DOHH2 (cell line): ENCODE measurements at regions not wholly inside any gene's neighbourhood (a gene's known extent, or its start where the extent isn't known, plus 50 kb on each side); places are given as distances from the start of the nearest gene placed in this dataset.

Source experiments
- H3F3A ChIP-seq: fragments of 200-600 bp; sonication (generic), shearing (Covaris generic); 2 replicates; pipeline ENCODE4 v1.6.0; 2016; ENCODE audit warnings: antibody characterized with exemption, mild to moderate bottlenecking; ENCODE audit not compliant: control insufficient read depth, insufficient read depth
- H3K27ac ChIP-seq: fragments of 200-600 bp; sonication (generic); 2 replicates; pipeline ENCODE4 v1.5.1; 2014; ENCODE audit warnings: low read depth, mild to moderate bottlenecking, low read length, moderate library complexity
- H3K27me3 ChIP-seq: fragments of 200-600 bp; sonication (generic); 2 replicates; pipeline ENCODE4 v1.6.1; 2014; ENCODE audit warnings: mild to moderate bottlenecking, low read length, mixed read lengths; ENCODE audit not compliant: control insufficient read depth
- H3K36me3 ChIP-seq: fragments of 200-600 bp; sonication (generic); 2 replicates; pipeline ENCODE4 v1.6.1; 2014; ENCODE audit warnings: mild to moderate bottlenecking, low read length, moderate library complexity, mixed read lengths; ENCODE audit not compliant: control insufficient read depth
- H3K4me1 ChIP-seq: fragments of 200-600 bp; sonication (generic); 2 replicates; pipeline ENCODE4 v1.6.1; 2014; ENCODE audit warnings: mild to moderate bottlenecking, low read length, mixed read lengths; ENCODE audit not compliant: control insufficient read depth
- H3K4me2 ChIP-seq: fragments of 200-600 bp; sonication (generic); 2 replicates; pipeline ENCODE4 v1.6.0; 2014; ENCODE audit warnings: mild to moderate bottlenecking, low read length, moderate library complexity
- H3K4me3 ChIP-seq: fragments of 200-600 bp; sonication (generic); 2 replicates; pipeline ENCODE4 v1.5.1; 2014; ENCODE audit warnings: mild to moderate bottlenecking, low read length, mixed read lengths
- H3K79me2 ChIP-seq: fragments of 200-600 bp; sonication (generic); 2 replicates; pipeline ENCODE4 v1.6.1; 2014; ENCODE audit warnings: mild to moderate bottlenecking, low read length, mixed read lengths; ENCODE audit not compliant: control insufficient read depth
- H3K9me2 ChIP-seq: fragments of 200-600 bp; sonication (generic); replicated peaks from 2 replicates; pipeline ENCODE4 v1.6.1; 2014; ENCODE audit warnings: mild to moderate bottlenecking, low read length, mixed read lengths; ENCODE audit not compliant: control insufficient read depth
- H3K9me3 ChIP-seq: fragments of 200-600 bp; sonication (generic); 2 replicates; pipeline ENCODE4 v1.6.1; 2014; ENCODE audit warnings: antibody characterized with exemption, low read length, mixed read lengths; ENCODE audit not compliant: control insufficient read depth, insufficient read depth
- H4K20me1 ChIP-seq: fragments of 200-600 bp; sonication (generic); 2 replicates; pipeline ENCODE4 v1.6.0; 2014; ENCODE audit warnings: low read depth, mild to moderate bottlenecking, antibody characterized with exemption, low read length, moderate library complexity; ENCODE audit not compliant: control insufficient read depth, insufficient read depth
- EZH2phosphoT487 ChIP-seq: fragments of 200-600 bp; sonication (generic); IDR thresholded peaks from 2 replicates; pipeline ENCODE4 v1.6.1; 2017; ENCODE audit warnings: borderline replicate concordance, mild to moderate bottlenecking, antibody characterized with exemption, low read length, moderate library complexity, mixed read lengths
- TF ChIP-seq, protein P1 (sequence below): fragments of 200-600 bp; sonication (generic); IDR thresholded peaks from one replicate; pipeline ENCODE4 v1.5.1; 2014; ENCODE audit warnings: antibody characterized with exemption, mild to moderate bottlenecking, low read depth, low read length; ENCODE audit not compliant: poor library complexity, severe bottlenecking

DNA sequence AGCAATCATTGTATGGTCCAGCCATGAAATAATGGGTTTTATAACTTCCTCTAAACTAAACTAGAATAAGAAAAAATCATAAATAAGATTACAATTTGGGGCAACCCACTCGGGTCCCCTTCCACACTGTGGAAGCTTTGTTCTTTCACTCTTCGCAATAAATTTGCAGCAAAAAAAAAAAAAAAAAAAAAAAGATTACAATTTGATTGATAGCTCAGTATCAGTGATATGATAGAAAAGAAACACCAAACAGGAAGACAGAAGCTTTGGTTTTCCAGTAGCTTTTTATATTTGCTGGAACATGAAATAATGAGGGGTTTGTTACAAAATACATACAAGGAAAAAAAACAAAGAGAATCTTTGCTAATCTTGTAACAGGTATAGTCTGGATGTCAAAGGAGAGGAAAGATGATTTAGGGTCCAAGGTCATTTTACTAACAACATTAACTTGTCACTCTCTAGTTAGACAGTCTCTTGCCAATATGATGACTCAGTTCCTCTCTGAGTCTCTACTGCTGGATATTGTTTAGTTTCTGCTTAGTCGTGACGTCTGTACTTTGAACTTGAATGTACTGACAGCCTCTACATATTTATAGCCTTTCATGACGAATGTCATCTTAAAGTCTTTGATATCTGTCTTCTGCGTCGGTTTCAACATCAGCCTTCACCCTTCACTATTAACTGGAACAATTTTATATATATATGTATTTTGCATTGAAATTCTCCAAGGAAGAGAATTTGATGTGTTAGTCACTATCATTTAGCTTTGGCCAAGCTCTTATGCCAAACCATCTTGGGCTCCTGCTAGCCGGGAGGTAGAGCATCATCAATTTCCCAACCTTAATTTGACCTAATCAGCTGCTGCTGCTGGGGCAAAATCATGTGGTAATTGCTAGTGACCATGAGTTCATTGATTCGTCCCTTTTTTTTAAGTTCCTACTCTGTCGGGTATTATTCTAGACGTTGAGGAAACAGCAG, 213.1 kb upstream of the STXBP5 start:
- H4K20me1 ChIP-seq: no peaks in the 10 kb centered on the region
- no peaks in the 10 kb centered on the region for H3F3A ChIP-seq
- H3K27ac ChIP-seq: no peak overlapping the region
- no peaks in the 10 kb centered on the region for H3K36me3 ChIP-seq
- H3K9me3 ChIP-seq: no peaks in the 10 kb centered on the region
- H3K4me3 ChIP-seq: no peak overlapping the region
- no peaks in the 10 kb centered on the region for H3K27me3 ChIP-seq
- H3K4me1 ChIP-seq: no peaks in the 10 kb centered on the region
- H3K4me2 ChIP-seq: no peak overlapping the region
- H3K79me2 ChIP-seq: no peaks in the 10 kb centered on the region
- no peaks in the 10 kb centered on the region for H3K9me2 ChIP-seq
- TF ChIP-seq EZH2phosphoT487: no peak
- TF ChIP-seq, protein P1, sequence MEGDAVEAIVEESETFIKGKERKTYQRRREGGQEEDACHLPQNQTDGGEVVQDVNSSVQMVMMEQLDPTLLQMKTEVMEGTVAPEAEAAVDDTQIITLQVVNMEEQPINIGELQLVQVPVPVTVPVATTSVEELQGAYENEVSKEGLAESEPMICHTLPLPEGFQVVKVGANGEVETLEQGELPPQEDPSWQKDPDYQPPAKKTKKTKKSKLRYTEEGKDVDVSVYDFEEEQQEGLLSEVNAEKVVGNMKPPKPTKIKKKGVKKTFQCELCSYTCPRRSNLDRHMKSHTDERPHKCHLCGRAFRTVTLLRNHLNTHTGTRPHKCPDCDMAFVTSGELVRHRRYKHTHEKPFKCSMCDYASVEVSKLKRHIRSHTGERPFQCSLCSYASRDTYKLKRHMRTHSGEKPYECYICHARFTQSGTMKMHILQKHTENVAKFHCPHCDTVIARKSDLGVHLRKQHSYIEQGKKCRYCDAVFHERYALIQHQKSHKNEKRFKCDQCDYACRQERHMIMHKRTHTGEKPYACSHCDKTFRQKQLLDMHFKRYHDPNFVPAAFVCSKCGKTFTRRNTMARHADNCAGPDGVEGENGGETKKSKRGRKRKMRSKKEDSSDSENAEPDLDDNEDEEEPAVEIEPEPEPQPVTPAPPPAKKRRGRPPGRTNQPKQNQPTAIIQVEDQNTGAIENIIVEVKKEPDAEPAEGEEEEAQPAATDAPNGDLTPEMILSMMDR: no peak

DNA sequence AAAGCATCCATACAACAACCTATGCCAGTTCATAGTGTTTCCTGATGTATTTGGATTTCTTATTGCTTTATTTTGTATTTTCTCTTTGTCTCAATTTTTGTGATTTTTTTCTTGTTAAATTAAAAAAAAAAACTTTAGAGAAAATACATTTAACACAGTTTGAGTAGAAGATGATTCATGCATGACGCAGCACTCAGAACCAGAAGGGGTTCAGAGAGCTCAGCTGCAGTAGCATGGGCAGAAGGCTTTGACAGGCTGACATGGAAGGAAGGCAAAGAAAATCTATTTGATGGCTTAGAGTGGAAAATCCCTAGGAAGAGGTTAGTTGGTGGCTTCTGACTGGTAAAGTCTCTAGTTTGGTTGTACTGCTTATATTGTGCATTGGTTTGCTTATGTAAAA, 207.2 kb upstream of the STXBP5 start:
- no peaks in the 10 kb centered on the region for H3K27me3 ChIP-seq
- no peaks in the 10 kb centered on the region for H3F3A ChIP-seq
- H3K4me3 ChIP-seq: no peak overlapping the region
- H3K4me2 ChIP-seq: no peak overlapping the region
- H3K79me2 ChIP-seq: no peaks in the 10 kb centered on the region
- no peak overlapping the region for H3K27ac ChIP-seq
- no peaks in the 10 kb centered on the region for H3K9me2 ChIP-seq
- TF ChIP-seq, protein P1: no peak
- no peak for TF ChIP-seq EZH2phosphoT487
- no peaks in the 10 kb centered on the region for H3K4me1 ChIP-seq
- H3K36me3 ChIP-seq: no peaks in the 10 kb centered on the region
- no peaks in the 10 kb centered on the region for H3K9me3 ChIP-seq
- no peaks in the 10 kb centered on the region for H4K20me1 ChIP-seq

DNA sequence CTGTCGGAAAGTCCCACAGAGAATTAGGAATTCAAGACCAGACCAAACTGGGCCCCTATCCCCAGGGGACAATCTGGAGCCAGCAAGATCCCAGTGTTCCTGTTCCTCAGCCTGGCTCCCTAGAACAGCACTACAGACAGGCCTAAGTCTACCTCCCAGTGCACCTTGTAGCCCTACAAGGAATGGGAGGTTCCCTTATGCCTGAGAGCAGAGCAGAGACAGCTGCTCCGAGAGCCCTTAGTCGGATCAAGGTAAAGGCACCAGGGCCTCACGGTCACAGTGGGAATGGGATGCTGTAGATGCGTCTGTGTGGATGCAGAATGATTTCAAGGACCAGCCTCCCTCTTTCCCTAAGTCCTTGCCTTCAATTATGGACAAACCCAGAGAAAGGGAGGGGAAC, 204.5 kb upstream of the STXBP5 start:
- Histone ChIP-seq H3K36me3 (no peaks in the 10 kb centered on the region), H3F3A (no peaks in the 10 kb centered on the region), H3K4me3 (no peak overlapping the region), H3K79me2 (no peaks in the 10 kb centered on the region), H3K27me3 (no peaks in the 10 kb centered on the region), H4K20me1 (no peaks in the 10 kb centered on the region), H3K4me2 (no peak overlapping the region), H3K27ac (no peak overlapping the region), H3K9me2 (no peaks in the 10 kb centered on the region), H3K9me3 (no peaks in the 10 kb centered on the region), H3K4me1 (no peaks in the 10 kb centered on the region)
- no peak for TF ChIP-seq EZH2phosphoT487
- TF ChIP-seq, protein P1: no peak
